ENCODE measurements at regions not wholly inside any gene's neighbourhood (a gene's known extent, or its start where the extent isn't known, plus 50 kb on each side); places are given as distances from the start of the nearest gene placed in this dataset.

- Histone ChIP-seq H3K4me1 (no peaks in the 10 kb centered on the region), H3K36me3 (no peaks in the 10 kb centered on the region), H3K27me3 (peaks cover 0 to 7% (median 0%) of the 10 kb centered on the region in 4 donors), H3K9me3 (peaks cover 0 to 7% (median 0%) of the 10 kb centered on the region in 4 donors), H3K27ac (replicated peaks in 1 of 4) (no peak overlapping the region), H3K4me3 (no peak overlapping the region)
- TF ChIP-seq POLR2AphosphoS5 (IDR thresholded peaks at IDR 0.05) (no peak), POLR2A (IDR thresholded peaks at IDR 0.05; ENCODE audit: low read depth) (no peak), EP300 (IDR thresholded peaks at IDR 0.05) (no peak), CTCF (IDR thresholded peaks at IDR 0.05) (no peak)
- intact Hi-C loops (cut with DNase I): no loop called here
- no peak for DNase-seq (ENCODE audit: extremely low spot score)
Measured at GRCh38 chr2:88815282-88815681, 123.8 kb downstream of the RPIA start.

- WGBS: 82% methylated on average over 2 of the region's 2 CpGs
- TF ChIP-seq POLR2A (IDR thresholded peaks at IDR 0.05; ENCODE audit: low read depth): no peak
- TF ChIP-seq EP300 (IDR thresholded peaks at IDR 0.05): no peak
- no peak for TF ChIP-seq CTCF (IDR thresholded peaks at IDR 0.05)
- no peak for TF ChIP-seq POLR2AphosphoS5 (IDR thresholded peaks at IDR 0.05)
- intact Hi-C loops (cut with DNase I): no loop called here
Measured at GRCh38 chr2:88815697-88816096, 124.2 kb downstream of the RPIA start.

GRCh38 chr2:88818381-88818780 lies 126.9 kb downstream of the RPIA start:
- Histone ChIP-seq H3K36me3 (no peaks in the 10 kb centered on the region), H3K27me3 (no peaks in the 10 kb centered on the region), H3K27ac (replicated peaks in 1 of 4) (no peak overlapping the region), H3K9me3 (peaks cover 0 to 7% (median 0%) of the 10 kb centered on the region in 4 donors), H3K4me3 (no peak overlapping the region), H3K4me1 (no peaks in the 10 kb centered on the region)
- intact Hi-C loops (cut with DNase I): no loop called here
- TF ChIP-seq POLR2A (IDR thresholded peaks at IDR 0.05; ENCODE audit: low read depth) (no peak), CTCF (IDR thresholded peaks at IDR 0.05) (no peak), POLR2AphosphoS5 (IDR thresholded peaks at IDR 0.05) (no peak), EP300 (IDR thresholded peaks at IDR 0.05) (no peak)
- 70% methylated on average over 1 of the region's 1 CpG for WGBS
- DNase-seq (ENCODE audit: extremely low spot score): no peak

More at GRCh38 chr2:88815697-88816096, 124.2 kb downstream of the RPIA start:
- peaks cover 0 to 7% (median 0%) of the 10 kb centered on the region in 4 donors for H3K9me3 ChIP-seq
- no peak overlapping the region for H3K4me3 ChIP-seq
- no peak overlapping the region for H3K27ac ChIP-seq (replicated peaks in 1 of 4)
- DNase-seq (ENCODE audit: extremely low spot score): no peak
- no peaks in the 10 kb centered on the region for H3K36me3 ChIP-seq
- H3K27me3 ChIP-seq: peaks cover 0 to 7% (median 0%) of the 10 kb centered on the region in 4 donors
- no peaks in the 10 kb centered on the region for H3K4me1 ChIP-seq

- TF ChIP-seq EP300 (IDR thresholded peaks at IDR 0.05): no peak
- no peak for TF ChIP-seq POLR2AphosphoS5 (IDR thresholded peaks at IDR 0.05)
- TF ChIP-seq POLR2A (IDR thresholded peaks at IDR 0.05; ENCODE audit: low read depth): no peak
- no peak for TF ChIP-seq CTCF (IDR thresholded peaks at IDR 0.05)
- no peaks in the 10 kb centered on the region for H3K9me3 ChIP-seq
- intact Hi-C loops (cut with DNase I): no loop called here
- no peak overlapping the region for H3K4me3 ChIP-seq
- H3K4me1 ChIP-seq: peaks cover 0 to 4% (median 0%) of the 10 kb centered on the region in 4 donors
- H3K36me3 ChIP-seq: no peaks in the 10 kb centered on the region
- WGBS: 54% methylated on average over 6 of the region's 6 CpGs
- DNase-seq (ENCODE audit: extremely low spot score): no peak
- no peak overlapping the region for H3K27ac ChIP-seq (replicated peaks in 1 of 4)
- H3K27me3 ChIP-seq: peaks cover 0 to 24% (median 0%) of the 10 kb centered on the region in 4 donors
Measured at GRCh38 chr2:88824951-88825350, 133.5 kb downstream of the RPIA start.

GRCh38 chr2:88826399-88826798 lies 134.9 kb downstream of the RPIA start:
- H3K4me3 ChIP-seq: no peak overlapping the region
- no peaks in the 10 kb centered on the region for H3K36me3 ChIP-seq
- DNase-seq (ENCODE audit: extremely low spot score): no peak
- H3K4me1 ChIP-seq: peaks cover 0 to 4% (median 0%) of the 10 kb centered on the region in 4 donors
- no peak overlapping the region for H3K27ac ChIP-seq (replicated peaks in 1 of 4)
- intact Hi-C loops (cut with DNase I): no loop called here
- WGBS: 79% methylated on average over 4 of the region's 4 CpGs
- H3K27me3 ChIP-seq: peaks cover 0 to 28% (median 0%) of the 10 kb centered on the region in 4 donors
- TF ChIP-seq POLR2AphosphoS5 (IDR thresholded peaks at IDR 0.05) (no peak), EP300 (IDR thresholded peaks at IDR 0.05) (no peak), CTCF (IDR thresholded peaks at IDR 0.05) (no peak), POLR2A (IDR thresholded peaks at IDR 0.05; ENCODE audit: low read depth) (no peak)
- H3K9me3 ChIP-seq: no peaks in the 10 kb centered on the region
